NCI-H1417 (cell line): ENCODE measurements at regions not wholly inside any gene's neighbourhood (a gene's known extent, or its start where the extent isn't known, plus 50 kb on each side); places are given as distances from the start of the nearest gene placed in this dataset.
A peak's percentile ranks its signal among the peaks of the same experiment; 100 is the strongest.
"Not testable (repeated sequence)": the region's sequence is repeated elsewhere in the genome, so short reads cannot be mapped to it uniquely, and the experiment has no call there.

Source experiments
- DNase-seq, 3 experiments: peaks; one replicate each; lab custom pipeline; 2025; lab: John Stamatoyannopoulos, UW

- DNase-seq, result peak in 1 of 3 experiments; percentile 8
Measured at GRCh38 chr2:216775043-216775453, 79.7 kb upstream of the IGFBP5 start.

- no peak for DNase-seq
Measured at GRCh38 chr2:216774620-216775019, 79.3 kb upstream of the IGFBP5 start.

- no peak for DNase-seq
Measured at GRCh38 chr2:216774180-216774579, 78.8 kb upstream of the IGFBP5 start.

GRCh38 chr2:216773072-216773471 lies 77.7 kb upstream of the IGFBP5 start:
- peak in 1 of 3 experiments; percentile 12 for DNase-seq

- DNase-seq, result no peak
Measured at GRCh38 chr2:216770717-216771116, 75.4 kb upstream of the IGFBP5 start.

GRCh38 chr2:216770050-216770449 lies 74.7 kb upstream of the IGFBP5 start:
- peak in 1 of 3 experiments; percentile 16 for DNase-seq

- DNase-seq, result no peak
Measured at GRCh38 chr2:216769626-216770025, 74.3 kb upstream of the IGFBP5 start.

GRCh38 chr2:216768908-216769411 lies 73.6 kb upstream of the IGFBP5 start:
- no peak for DNase-seq

GRCh38 chr2:216765761-216766262 lies 70.5 kb upstream of the IGFBP5 start:
- peak; percentile 34 to 97 (median 90) for DNase-seq

- DNase-seq, result no peak
Measured at GRCh38 chr2:216763396-216763795, 68.0 kb upstream of the IGFBP5 start.

- no peak for DNase-seq
Measured at GRCh38 chr2:216761809-216762208, 66.5 kb upstream of the IGFBP5 start.

GRCh38 chr2:216761133-216761532 lies 65.8 kb upstream of the IGFBP5 start:
- peak in 2 of 3 experiments; percentile 9 to 39 for DNase-seq

GRCh38 chr2:216758256-216759155 lies 63.2 kb upstream of the IGFBP5 start:
- peak in 1 of 3 experiments; percentile 36 for DNase-seq

GRCh38 chr2:216757532-216757931 lies 62.2 kb upstream of the IGFBP5 start:
- DNase-seq, result no peak

GRCh38 chr2:216756435-216756834 lies 61.1 kb upstream of the IGFBP5 start:
- DNase-seq, result peak in 1 of 3 experiments; percentile 32

GRCh38 chr2:216754812-216755211 lies 59.5 kb upstream of the IGFBP5 start:
- no peak for DNase-seq

GRCh38 chr2:216754336-216754735 lies 59.0 kb upstream of the IGFBP5 start:
- DNase-seq, result no peak

- no peak for DNase-seq
Measured at GRCh38 chr2:216752855-216753505, 57.6 kb upstream of the IGFBP5 start.

GRCh38 chr2:216750750-216751149 lies 55.4 kb upstream of the IGFBP5 start:
- peak in 1 of 3 experiments; percentile 38 for DNase-seq

- not testable (repeated sequence) for DNase-seq
Measured at GRCh38 chr2:216746268-216746667, 50.9 kb upstream of the IGFBP5 start.

- DNase-seq, result no peak
Measured at GRCh38 chr2:216745453-216745852, 50.1 kb upstream of the IGFBP5 start.
